ENCODE measurements at regions not wholly inside any gene's neighbourhood (a gene's known extent, or its start where the extent isn't known, plus 50 kb on each side); places are given as distances from the start of the nearest gene placed in this dataset.

GRCh38 chr3:163773136-163773535, 1305.2 kb downstream of the SI start:
- no peak for DNase-seq (ENCODE audit: extremely low read depth, low read depth)
- no peak for TF ChIP-seq CTCF (IDR thresholded peaks at IDR 0.05; ENCODE audit: low read depth, low read length)

- TF ChIP-seq CTCF (IDR thresholded peaks at IDR 0.05; ENCODE audit: low read depth, low read length) = no peak
- no peak for DNase-seq (ENCODE audit: extremely low read depth, low read depth)
Observed at GRCh38 chr3:163768048-163768447, 1310.2 kb downstream of the SI start.

- TF ChIP-seq CTCF (IDR thresholded peaks at IDR 0.05; ENCODE audit: low read depth, low read length) = no peak
- no peak for DNase-seq (ENCODE audit: extremely low read depth, low read depth)
Observed at GRCh38 chr3:163766112-163766511, 1312.2 kb downstream of the SI start.

- no peak for TF ChIP-seq CTCF (IDR thresholded peaks at IDR 0.05; ENCODE audit: low read depth, low read length)
- DNase-seq (ENCODE audit: extremely low read depth, low read depth) = no peak
Observed at GRCh38 chr3:163753033-163753432, 1325.3 kb downstream of the SI start.

GRCh38 chr3:163745204-163745603, 1333.1 kb downstream of the SI start:
- no peak for DNase-seq (ENCODE audit: extremely low read depth, low read depth)
- no peak for TF ChIP-seq CTCF (IDR thresholded peaks at IDR 0.05; ENCODE audit: low read depth, low read length)

- DNase-seq (ENCODE audit: extremely low read depth, low read depth) = no peak
- TF ChIP-seq CTCF (IDR thresholded peaks at IDR 0.05; ENCODE audit: low read depth, low read length) = no peak
Observed at GRCh38 chr3:163735394-163735793, 1342.9 kb downstream of the SI start.

GRCh38 chr3:163730684-163731083, 1347.6 kb downstream of the SI start:
- TF ChIP-seq CTCF (IDR thresholded peaks at IDR 0.05; ENCODE audit: low read depth, low read length) = no peak
- no peak for DNase-seq (ENCODE audit: extremely low read depth, low read depth)

Data from AG09319 (cell line).